AG09309 (cell line): ENCODE measurements at regions not wholly inside any gene's neighbourhood (a gene's known extent, or its start where the extent isn't known, plus 50 kb on each side); places are given as distances from the start of the nearest gene placed in this dataset.

Experiments
- DNase-seq: peaks from one replicate; pipeline ENCODE4 v3.0.0-alpha.2; 2010; ENCODE audit warnings: low read depth
- H3K4me3 ChIP-seq: 2 replicates; pipeline ENCODE4 v1.5.1; 2011; ENCODE audit warnings: mild to moderate bottlenecking, low read depth, low read length, moderate library complexity; ENCODE audit not compliant: control insufficient read depth
- CTCF ChIP-seq: IDR thresholded peaks from 2 replicates; pipeline ENCODE4 v1.5.1; 2011; ENCODE audit warnings: mild to moderate bottlenecking, low read depth, low read length, inconsistent platforms; ENCODE audit not compliant: insufficient read depth, control insufficient read depth; ENCODE audit errors: missing control alignments

- TF ChIP-seq CTCF: no peak
- DNase-seq: no peak
These were observed 855.8 kb downstream of the FSCB start for GRCh38 chr14:43651185-43651787.

GRCh38 chr14:43649508-43649907 lies 857.6 kb downstream of the FSCB start:
- H3K4me3 ChIP-seq: no peak overlapping the region
- TF ChIP-seq CTCF: no peak
- no peak for DNase-seq

More at GRCh38 chr14:43651185-43651787, 855.8 kb downstream of the FSCB start:
- no peak overlapping the region for H3K4me3 ChIP-seq

- no peak for DNase-seq
- peak; percentile 12 for TF ChIP-seq CTCF
- no peak overlapping the region for H3K4me3 ChIP-seq
These were observed 859.8 kb downstream of the FSCB start for GRCh38 chr14:43647302-43647701.

- no peak overlapping the region for H3K4me3 ChIP-seq
- DNase-seq: no peak
- TF ChIP-seq CTCF: no peak
These were observed 866.3 kb downstream of the FSCB start for GRCh38 chr14:43640718-43641267.

- H3K4me3 ChIP-seq: no peak overlapping the region
- TF ChIP-seq CTCF: no peak
- DNase-seq: no peak
These were observed 881.8 kb downstream of the FSCB start for GRCh38 chr14:43625294-43625693.

- no peak overlapping the region for H3K4me3 ChIP-seq
These were observed 885.8 kb downstream of the FSCB start for GRCh38 chr14:43621282-43621681.

More at GRCh38 chr14:43621282-43621681, 885.8 kb downstream of the FSCB start:
- TF ChIP-seq CTCF: no peak
- DNase-seq: no peak
